ENCODE measurements at regions not wholly inside any gene's neighbourhood (a gene's known extent, or its start where the extent isn't known, plus 50 kb on each side); places are given as distances from the start of the nearest gene placed in this dataset.

DNA sequence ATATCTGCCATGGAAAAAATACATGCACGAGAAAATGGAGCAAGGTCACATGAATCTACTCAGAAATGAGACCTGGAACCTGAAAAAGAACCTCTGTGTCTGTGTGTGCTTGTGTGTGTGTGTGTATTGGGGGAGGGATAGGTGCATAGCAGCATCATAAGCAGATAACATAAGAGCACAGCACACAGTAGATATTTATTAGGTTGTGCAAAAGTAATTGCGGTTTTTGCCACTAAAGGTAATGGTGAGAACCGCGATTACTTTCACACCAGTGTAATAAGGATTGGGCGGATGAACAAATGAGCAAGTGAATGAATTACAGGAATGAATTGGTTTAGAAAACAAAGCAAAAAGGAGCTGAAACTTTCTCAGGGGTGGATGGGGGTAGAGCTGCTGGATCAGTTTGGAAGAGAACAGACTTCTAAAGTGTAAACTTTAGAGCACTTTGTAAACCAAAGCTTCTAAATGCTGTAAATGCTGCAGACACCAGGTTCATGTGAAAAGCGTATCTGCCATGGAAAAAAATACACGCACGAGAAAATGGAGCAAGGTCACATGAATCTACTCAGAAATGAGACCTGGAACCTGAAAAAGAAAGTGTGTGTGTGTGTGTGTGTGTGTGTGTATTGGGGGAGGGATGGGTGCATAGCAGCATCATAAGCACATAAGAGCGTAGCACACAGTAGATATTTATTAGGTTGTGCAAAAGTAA is 156.9 kb downstream of the TOMM20 start:
- TF ChIP-seq CTCF (IDR thresholded peaks at IDR 0.05; ENCODE audit: unreplicated experiment), result no peak
- H3K27me3 Mint-ChIP-seq (ENCODE audit: low read depth), result no peaks in the 10 kb centered on the region
- no peak overlapping the region for H3K4me3 Mint-ChIP-seq
- no peaks in the 10 kb centered on the region for H3K36me3 Mint-ChIP-seq
- H3K9me3 Mint-ChIP-seq, result no peaks in the 10 kb centered on the region
- peak overlapping the region; percentile 99 for H3K27ac Mint-ChIP-seq
- peaks cover 44% of the 10 kb centered on the region for H3K4me1 Mint-ChIP-seq
- DNase-seq (ENCODE audit: low spot score in 2 of 2, unreplicated experiment in 2 of 2), result no peak

DNA sequence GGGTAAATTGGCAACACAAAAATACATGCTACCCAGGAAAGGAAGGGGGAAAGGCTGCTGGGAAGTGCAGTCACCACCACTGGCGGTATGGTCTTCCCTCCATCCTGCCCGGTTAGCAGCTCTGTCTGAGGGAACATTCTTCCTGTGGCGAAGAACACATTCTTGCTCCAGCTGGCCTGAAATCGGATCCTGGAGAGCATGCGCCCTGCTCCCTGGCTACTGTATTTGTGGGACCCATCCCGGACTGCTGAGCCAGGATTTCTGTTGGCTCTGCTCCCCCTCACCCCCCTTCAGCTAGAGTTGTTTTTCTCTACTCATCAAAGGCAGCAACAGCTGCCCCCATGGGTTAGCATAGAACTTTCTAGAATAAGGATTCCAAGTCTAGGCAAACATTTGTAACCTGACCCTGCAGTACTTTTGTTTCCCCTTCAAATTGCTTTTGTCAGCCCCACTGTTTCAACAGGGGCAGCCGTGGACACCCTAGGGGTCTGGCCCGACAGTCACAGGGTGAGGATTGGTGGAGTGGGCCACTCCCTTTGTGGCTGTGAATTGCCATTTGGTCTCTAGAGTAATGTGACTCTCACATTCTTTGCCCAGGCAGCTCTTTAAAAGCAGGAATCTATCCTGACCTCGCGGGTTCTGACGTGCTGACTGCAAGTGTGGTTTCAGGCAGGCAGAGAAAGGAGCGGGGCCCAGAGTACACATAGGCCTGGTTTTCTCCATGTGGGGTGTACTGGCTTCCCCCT is 157.7 kb downstream of the TOMM20 start:
- Mint-ChIP-seq H3K4me3 (peak overlapping the region; percentile 59), H3K9me3 (no peaks in the 10 kb centered on the region), H3K4me1 (peaks cover 41% of the 10 kb centered on the region), H3K27ac (peak overlapping the region; percentile 99), H3K36me3 (no peaks in the 10 kb centered on the region), H3K27me3 (ENCODE audit: low read depth) (no peaks in the 10 kb centered on the region)
- TF ChIP-seq CTCF (IDR thresholded peaks at IDR 0.05; ENCODE audit: unreplicated experiment), result no peak
- peak in 1 of 2 experiments; percentile 71 for DNase-seq (ENCODE audit: low spot score in 2 of 2, unreplicated experiment in 2 of 2)

- no peak for DNase-seq (ENCODE audit: low spot score in 2 of 2, unreplicated experiment in 2 of 2)
- Mint-ChIP-seq H3K27me3 (ENCODE audit: low read depth) (no peaks in the 10 kb centered on the region), H3K36me3 (no peaks in the 10 kb centered on the region), H3K4me1 (peaks cover 41% of the 10 kb centered on the region), H3K4me3 (peak overlapping the region; percentile 59), H3K9me3 (no peaks in the 10 kb centered on the region), H3K27ac (peak overlapping the region; percentile 99)
- TF ChIP-seq CTCF (IDR thresholded peaks at IDR 0.05; ENCODE audit: unreplicated experiment), result no peak
Measured at GRCh38 chr1:234970401-234970730, 158.3 kb downstream of the TOMM20 start.

- DNase-seq (ENCODE audit: low spot score in 2 of 2, unreplicated experiment in 2 of 2), result peak in 1 of 2 experiments; percentile 67
- H3K4me1 Mint-ChIP-seq, result peaks cover 39% of the 10 kb centered on the region
- peak overlapping the region; percentile 99 for H3K27ac Mint-ChIP-seq
- peak overlapping the region; percentile 36 for H3K4me3 Mint-ChIP-seq
- H3K36me3 Mint-ChIP-seq, result no peaks in the 10 kb centered on the region
- TF ChIP-seq CTCF (IDR thresholded peaks at IDR 0.05; ENCODE audit: unreplicated experiment), result no peak
- H3K27me3 Mint-ChIP-seq (ENCODE audit: low read depth), result no peaks in the 10 kb centered on the region
- no peaks in the 10 kb centered on the region for H3K9me3 Mint-ChIP-seq
Measured at GRCh38 chr1:234969581-234970400, 158.8 kb downstream of the TOMM20 start.

DNA sequence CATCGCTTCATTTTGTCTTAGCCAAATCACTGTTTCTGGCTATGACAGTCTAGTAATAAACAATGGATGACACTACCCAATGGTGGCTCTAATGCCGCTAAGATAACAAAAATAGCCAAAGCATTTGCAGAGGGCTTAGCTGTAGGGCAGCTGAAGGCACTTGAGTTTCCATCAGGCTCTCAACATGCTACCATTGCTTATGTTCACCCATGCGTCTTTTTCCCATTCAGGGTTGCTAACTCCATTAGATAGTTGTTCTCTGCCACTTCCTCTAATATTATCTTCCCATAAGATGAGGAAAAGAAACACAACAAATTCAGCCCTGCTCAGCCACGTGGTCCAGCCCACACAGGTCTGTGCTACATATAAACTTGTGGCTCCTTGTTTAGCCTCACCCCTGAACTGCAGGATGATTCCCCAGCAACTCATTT is 159.6 kb downstream of the TOMM20 start:
- no peaks in the 10 kb centered on the region for H3K9me3 Mint-ChIP-seq
- no peaks in the 10 kb centered on the region for H3K36me3 Mint-ChIP-seq
- no peak for TF ChIP-seq CTCF (IDR thresholded peaks at IDR 0.05; ENCODE audit: unreplicated experiment)
- H3K27ac Mint-ChIP-seq, result peak overlapping the region; percentile 99
- no peaks in the 10 kb centered on the region for H3K27me3 Mint-ChIP-seq (ENCODE audit: low read depth)
- DNase-seq (ENCODE audit: low spot score in 2 of 2, unreplicated experiment in 2 of 2), result no peak
- no peak overlapping the region for H3K4me3 Mint-ChIP-seq
- H3K4me1 Mint-ChIP-seq, result peaks cover 46% of the 10 kb centered on the region
